SK-N-SH (cell line): ENCODE measurements at regions not wholly inside any gene's neighbourhood (a gene's known extent, or its start where the extent isn't known, plus 50 kb on each side); places are given as distances from the start of the nearest gene placed in this dataset.

Experiments used
- CHD2 ChIP-seq: fragments of 150-350 bp; IDR thresholded peaks from 2 replicates; pipeline ENCODE4 v1.6.1; 2018; ENCODE audit warnings: low read length; ENCODE audit not compliant: partially characterized antibody
- CTCF ChIP-seq: fragments of 200-600 bp; sonication (generic); IDR thresholded peaks from 2 replicates; pipeline ENCODE4 v1.6.1; 2017; ENCODE audit warnings: antibody characterized with exemption, mild to moderate bottlenecking, moderate library complexity
- EP300 ChIP-seq, 2 experiments: IDR thresholded peaks; 2 replicates each; pipeline versions ENCODE4 v1.4.0 to v1.6.1; 2012; ENCODE audit warnings: borderline replicate concordance in 1 of 2, low read depth in 1 of 2, low read length in 1 of 2
- EZH2phosphoT487 ChIP-seq: fragments of 200-600 bp; sonication (generic); IDR thresholded peaks from 2 replicates; pipeline ENCODE4 v1.6.1; 2017; ENCODE audit warnings: low read depth, mixed run types, mild to moderate bottlenecking, antibody characterized with exemption, moderate library complexity, borderline replicate concordance
- FOXJ3 ChIP-seq: sonication (generic); formaldehyde crosslinking; IDR thresholded peaks from 2 replicates; pipeline ENCODE4 v1.5.1; 2020; ENCODE audit warnings: mild to moderate bottlenecking, missing genetic modification reagents
- MAX ChIP-seq: IDR thresholded peaks from 2 replicates; pipeline ENCODE4 v1.4.0; 2012; ENCODE audit warnings: low read depth
- MXI1 ChIP-seq: IDR thresholded peaks from 2 replicates; pipeline ENCODE4 v1.6.1; 2012; ENCODE audit warnings: mild to moderate bottlenecking, low read depth, low read length, improper control_type of control experiment
- NFIC ChIP-seq: IDR thresholded peaks from 2 replicates; pipeline ENCODE4 v1.4.0; 2012; ENCODE audit warnings: borderline replicate concordance
- POLR2AphosphoS5 ChIP-seq: IDR thresholded peaks from 2 replicates; pipeline ENCODE4 v1.6.1; 2012; ENCODE audit warnings: low read depth, low read length
- RAD21 ChIP-seq: IDR thresholded peaks from 2 replicates; pipeline ENCODE4 v1.6.1; 2012; ENCODE audit warnings: mild to moderate bottlenecking, low read length
- REST ChIP-seq: IDR thresholded peaks from 2 replicates; pipeline ENCODE4 v1.6.1; 2012; ENCODE audit warnings: mild to moderate bottlenecking, low read depth, low read length, moderate library complexity
- TEAD4 ChIP-seq: IDR thresholded peaks from 2 replicates; pipeline ENCODE4 v1.4.0; 2012; ENCODE audit warnings: mild to moderate bottlenecking, borderline replicate concordance; ENCODE audit not compliant: insufficient read depth
- USF1 ChIP-seq: IDR thresholded peaks from 2 replicates; pipeline ENCODE4 v1.4.0; 2012; ENCODE audit warnings: low read depth, borderline replicate concordance
- USF2 ChIP-seq: fragments of 150-350 bp; IDR thresholded peaks from 2 replicates; pipeline ENCODE4 v1.6.1; 2017; ENCODE audit warnings: antibody characterized with exemption, low read length, low read depth, borderline replicate concordance

GRCh38 chr12:30269496-30269895 lies 426.2 kb downstream of the IPO8 start:
- no peak for TF ChIP-seq REST
- TF ChIP-seq USF2, result no peak
- no peak for TF ChIP-seq CTCF
- no peak for TF ChIP-seq MAX
- no peak for TF ChIP-seq EZH2phosphoT487
- TF ChIP-seq RAD21, result no peak
- TF ChIP-seq POLR2AphosphoS5, result no peak
- TF ChIP-seq EP300 (IDR thresholded peaks at IDR 0.05; ENCODE audit: borderline replicate concordance in 1 of 2, low read depth in 1 of 2, low read length in 1 of 2), result no peak
- no peak for TF ChIP-seq FOXJ3 (CRISPR knock-in tag)
- TF ChIP-seq USF1, result no peak
- no peak for TF ChIP-seq TEAD4
- TF ChIP-seq CHD2, result no peak
- TF ChIP-seq MXI1, result no peak
- no peak for TF ChIP-seq NFIC
